ENCODE measurements at regions not wholly inside any gene's neighbourhood (a gene's known extent, or its start where the extent isn't known, plus 50 kb on each side); places are given as distances from the start of the nearest gene placed in this dataset.
"Not testable (repeated sequence)": the region's sequence is repeated elsewhere in the genome, so short reads cannot be mapped to it uniquely, and the experiment has no call there.

DNA sequence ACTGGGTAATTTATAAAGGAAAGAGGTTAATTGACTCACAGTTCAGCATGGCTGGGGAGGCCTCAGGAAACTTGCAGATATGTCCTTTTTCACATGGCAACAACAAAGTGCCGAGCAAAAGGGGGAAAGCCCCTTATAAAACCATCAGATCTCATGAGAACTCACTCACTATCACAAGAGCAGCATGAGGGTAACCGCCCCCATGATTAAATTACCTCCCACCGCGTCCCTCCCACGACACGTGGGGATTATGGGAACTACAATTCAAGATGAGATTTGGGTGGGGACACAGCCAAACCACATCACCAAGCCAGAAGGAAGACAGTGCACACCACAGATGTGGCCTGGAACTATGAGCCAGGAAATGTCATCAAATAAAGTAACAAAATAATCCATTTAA lies 292.8 kb downstream of the FOXO1 start:
- not testable (repeated sequence) for TF ChIP-seq NFYB (IDR thresholded peaks at IDR 0.05; ENCODE audit: insufficient read depth, low read depth, low read length); MXI1 (IDR thresholded peaks at IDR 0.05; ENCODE audit: low read depth, low read length); CREM (IDR thresholded peaks at IDR 0.05; ENCODE audit: low read depth); BRCA1 (IDR thresholded peaks at IDR 0.05; ENCODE audit: low read depth, low read length); SMC3 (IDR thresholded peaks at IDR 0.05; ENCODE audit: borderline replicate concordance, low read length); RAD21 (IDR thresholded peaks at IDR 0.05; ENCODE audit: insufficient read depth, low read depth, low read length); TCF12 (IDR thresholded peaks at IDR 0.05; ENCODE audit: low read depth, low read length); NR2C1 (IDR thresholded peaks at IDR 0.05); SMAD1 (IDR thresholded peaks at IDR 0.05; ENCODE audit: low read depth, partially characterized antibody); TCF7 (IDR thresholded peaks at IDR 0.05; ENCODE audit: borderline replicate concordance); SREBF1 (IDR thresholded peaks at IDR 0.05; ENCODE audit: low read length); POLR2AphosphoS5 (IDR thresholded peaks at IDR 0.05; ENCODE audit: low read length)
- TF ChIP-seq, protein P1, sequence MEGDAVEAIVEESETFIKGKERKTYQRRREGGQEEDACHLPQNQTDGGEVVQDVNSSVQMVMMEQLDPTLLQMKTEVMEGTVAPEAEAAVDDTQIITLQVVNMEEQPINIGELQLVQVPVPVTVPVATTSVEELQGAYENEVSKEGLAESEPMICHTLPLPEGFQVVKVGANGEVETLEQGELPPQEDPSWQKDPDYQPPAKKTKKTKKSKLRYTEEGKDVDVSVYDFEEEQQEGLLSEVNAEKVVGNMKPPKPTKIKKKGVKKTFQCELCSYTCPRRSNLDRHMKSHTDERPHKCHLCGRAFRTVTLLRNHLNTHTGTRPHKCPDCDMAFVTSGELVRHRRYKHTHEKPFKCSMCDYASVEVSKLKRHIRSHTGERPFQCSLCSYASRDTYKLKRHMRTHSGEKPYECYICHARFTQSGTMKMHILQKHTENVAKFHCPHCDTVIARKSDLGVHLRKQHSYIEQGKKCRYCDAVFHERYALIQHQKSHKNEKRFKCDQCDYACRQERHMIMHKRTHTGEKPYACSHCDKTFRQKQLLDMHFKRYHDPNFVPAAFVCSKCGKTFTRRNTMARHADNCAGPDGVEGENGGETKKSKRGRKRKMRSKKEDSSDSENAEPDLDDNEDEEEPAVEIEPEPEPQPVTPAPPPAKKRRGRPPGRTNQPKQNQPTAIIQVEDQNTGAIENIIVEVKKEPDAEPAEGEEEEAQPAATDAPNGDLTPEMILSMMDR (IDR thresholded peaks at IDR 0.05 in 2 of 3, conservative IDR thresholded peaks at IDR 0.05 in 1 of 3; ENCODE audit: control insufficient read depth in 2 of 3, extremely low read depth in 1 of 3, insufficient read depth in 1 of 3, low read depth in 3 of 3, low read length in 3 of 3) = not testable (repeated sequence)
- TF ChIP-seq, protein P2, sequence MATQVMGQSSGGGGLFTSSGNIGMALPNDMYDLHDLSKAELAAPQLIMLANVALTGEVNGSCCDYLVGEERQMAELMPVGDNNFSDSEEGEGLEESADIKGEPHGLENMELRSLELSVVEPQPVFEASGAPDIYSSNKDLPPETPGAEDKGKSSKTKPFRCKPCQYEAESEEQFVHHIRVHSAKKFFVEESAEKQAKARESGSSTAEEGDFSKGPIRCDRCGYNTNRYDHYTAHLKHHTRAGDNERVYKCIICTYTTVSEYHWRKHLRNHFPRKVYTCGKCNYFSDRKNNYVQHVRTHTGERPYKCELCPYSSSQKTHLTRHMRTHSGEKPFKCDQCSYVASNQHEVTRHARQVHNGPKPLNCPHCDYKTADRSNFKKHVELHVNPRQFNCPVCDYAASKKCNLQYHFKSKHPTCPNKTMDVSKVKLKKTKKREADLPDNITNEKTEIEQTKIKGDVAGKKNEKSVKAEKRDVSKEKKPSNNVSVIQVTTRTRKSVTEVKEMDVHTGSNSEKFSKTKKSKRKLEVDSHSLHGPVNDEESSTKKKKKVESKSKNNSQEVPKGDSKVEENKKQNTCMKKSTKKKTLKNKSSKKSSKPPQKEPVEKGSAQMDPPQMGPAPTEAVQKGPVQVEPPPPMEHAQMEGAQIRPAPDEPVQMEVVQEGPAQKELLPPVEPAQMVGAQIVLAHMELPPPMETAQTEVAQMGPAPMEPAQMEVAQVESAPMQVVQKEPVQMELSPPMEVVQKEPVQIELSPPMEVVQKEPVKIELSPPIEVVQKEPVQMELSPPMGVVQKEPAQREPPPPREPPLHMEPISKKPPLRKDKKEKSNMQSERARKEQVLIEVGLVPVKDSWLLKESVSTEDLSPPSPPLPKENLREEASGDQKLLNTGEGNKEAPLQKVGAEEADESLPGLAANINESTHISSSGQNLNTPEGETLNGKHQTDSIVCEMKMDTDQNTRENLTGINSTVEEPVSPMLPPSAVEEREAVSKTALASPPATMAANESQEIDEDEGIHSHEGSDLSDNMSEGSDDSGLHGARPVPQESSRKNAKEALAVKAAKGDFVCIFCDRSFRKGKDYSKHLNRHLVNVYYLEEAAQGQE (IDR thresholded peaks at IDR 0.05; ENCODE audit: low read depth, low read length) = not testable (repeated sequence)
